ENCODE measurements at regions not wholly inside any gene's neighbourhood (a gene's known extent, or its start where the extent isn't known, plus 50 kb on each side); places are given as distances from the start of the nearest gene placed in this dataset.

DNA sequence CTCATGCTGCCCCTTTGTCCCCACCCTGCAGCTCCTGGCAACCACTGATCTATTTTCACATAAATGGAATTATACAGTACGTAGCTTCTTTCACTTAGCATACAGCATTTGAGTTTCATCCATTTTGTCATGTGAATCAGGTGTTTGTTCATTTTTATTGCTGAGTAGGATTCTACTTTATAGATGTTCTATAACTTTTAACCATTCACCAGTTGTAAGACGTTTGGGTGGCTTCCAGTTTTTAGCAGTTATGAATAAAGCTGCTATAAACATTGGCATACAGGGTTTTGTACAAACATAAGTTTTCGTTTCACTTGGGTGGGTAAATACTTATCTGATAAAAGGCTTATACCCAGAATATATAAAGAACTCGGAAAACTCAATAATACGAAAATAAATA is 102.3 kb upstream of the KLHL13 start:
- no peak for DNase-seq (ENCODE audit: low read depth)
- TF ChIP-seq CTCF (IDR thresholded peaks at IDR 0.05; ENCODE audit: insufficient read depth, low read length): no peak
- no peak overlapping the region for H3K4me3 ChIP-seq (ENCODE audit: low read depth, low read length)

GRCh38 chrX:118219866-118220265 is 103.3 kb upstream of the KLHL13 start:
- DNase-seq (ENCODE audit: low read depth): no peak
- no peak overlapping the region for H3K4me3 ChIP-seq (ENCODE audit: low read depth, low read length)
- TF ChIP-seq CTCF (IDR thresholded peaks at IDR 0.05; ENCODE audit: insufficient read depth, low read length): no peak

GRCh38 chrX:118220509-118220908 is 103.9 kb upstream of the KLHL13 start:
- no peak for DNase-seq (ENCODE audit: low read depth)
- H3K4me3 ChIP-seq (ENCODE audit: low read depth, low read length): no peak overlapping the region
- no peak for TF ChIP-seq CTCF (IDR thresholded peaks at IDR 0.05; ENCODE audit: insufficient read depth, low read length)

GRCh38 chrX:118221270-118221669 is 104.7 kb upstream of the KLHL13 start:
- H3K4me3 ChIP-seq (ENCODE audit: low read depth, low read length): no peak overlapping the region
- no peak for TF ChIP-seq CTCF (IDR thresholded peaks at IDR 0.05; ENCODE audit: insufficient read depth, low read length)
- no peak for DNase-seq (ENCODE audit: low read depth)

DNA sequence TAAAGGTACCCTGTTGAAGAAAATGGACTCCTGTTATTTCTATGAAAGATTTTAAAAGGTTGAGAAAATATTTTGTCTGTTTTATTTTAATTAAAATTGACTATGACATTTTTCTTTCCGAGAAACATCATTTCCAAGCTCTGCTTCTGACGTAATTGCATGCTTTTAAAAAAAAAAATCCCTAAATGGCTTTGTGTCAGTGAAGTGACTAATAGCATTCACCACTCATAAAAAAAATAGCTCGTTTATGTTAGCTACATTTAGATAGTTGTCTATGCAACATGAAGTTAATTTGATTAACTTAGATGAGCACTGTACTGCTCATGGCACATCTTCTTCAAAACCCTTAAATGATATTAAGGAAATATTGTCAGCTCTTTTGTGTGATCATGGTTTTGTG is 105.1 kb upstream of the KLHL13 start:
- TF ChIP-seq CTCF (IDR thresholded peaks at IDR 0.05; ENCODE audit: insufficient read depth, low read length): no peak
- no peak for DNase-seq (ENCODE audit: low read depth)

DNA sequence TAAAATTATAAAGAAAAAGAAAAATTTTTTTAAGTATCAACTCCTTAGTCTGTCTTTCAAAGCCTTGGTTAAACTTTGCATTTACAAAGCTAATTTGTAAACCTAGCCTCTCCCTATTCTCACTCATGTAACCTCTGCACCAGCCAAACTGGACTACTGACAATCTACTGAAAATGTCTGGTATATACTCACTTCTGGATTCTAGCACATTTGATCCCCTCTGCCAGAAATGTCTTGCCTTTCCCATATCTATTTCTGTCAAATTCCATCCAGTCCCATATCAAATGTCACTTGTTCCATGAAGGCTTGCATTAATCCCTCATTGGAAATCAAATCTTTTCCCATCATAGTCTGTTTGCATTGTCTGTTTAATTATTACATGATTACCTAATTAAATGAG is 105.8 kb upstream of the KLHL13 start:
- no peak for DNase-seq (ENCODE audit: low read depth)
- H3K4me3 ChIP-seq (ENCODE audit: low read depth, low read length): no peak overlapping the region
- no peak for TF ChIP-seq CTCF (IDR thresholded peaks at IDR 0.05; ENCODE audit: insufficient read depth, low read length)

More for the DNA sequence above, 105.1 kb upstream of the KLHL13 start:
- no peak overlapping the region for H3K4me3 ChIP-seq (ENCODE audit: low read depth, low read length)

GRCh38 chrX:118225711-118226428 is 109.3 kb upstream of the KLHL13 start:
- DNase-seq (ENCODE audit: low read depth): peak; percentile 16
- H3K4me3 ChIP-seq (ENCODE audit: low read depth, low read length): no peak overlapping the region
- peak; percentile 42 for TF ChIP-seq CTCF (IDR thresholded peaks at IDR 0.05; ENCODE audit: insufficient read depth, low read length)

Data from fibroblast of the aortic adventitia (primary cell).